AG04450 (cell line): ENCODE measurements at regions not wholly inside any gene's neighbourhood (a gene's known extent, or its start where the extent isn't known, plus 50 kb on each side); places are given as distances from the start of the nearest gene placed in this dataset.

Experiments
- CTCF ChIA-PET: fragments of 300-600, 350-600 bp; formaldehyde crosslinking; extraction: SDS; loops from one replicate; lab custom pipeline; 2022; ENCODE audit warnings: antibody characterized with exemption, inconsistent platforms; lab: Charles Lee
- POLR2A ChIA-PET: fragments of 350-600 bp; formaldehyde crosslinking; extraction: SDS; loops from one replicate; lab custom pipeline; 2021; ENCODE audit warnings: antibody characterized with exemption, inconsistent platforms; lab: Yijun Ruan, JAX
- DNase-seq: peaks from one replicate; pipeline ENCODE4 v3.0.0-alpha.2; 2011; ENCODE audit warnings: low read depth, low spot score
- H3K27ac ChIP-seq: one replicate; pipeline ENCODE4 v1.5.1; 2012; ENCODE audit warnings: low read depth, low read length, control low read depth
- H3K27me3 ChIP-seq: one replicate; pipeline ENCODE4 v1.6.0; 2012; ENCODE audit warnings: low read length; ENCODE audit not compliant: control insufficient read depth, insufficient read depth
- H3K4me3 ChIP-seq: 2 replicates; pipeline ENCODE4 v1.5.1; 2011; ENCODE audit warnings: mild to moderate bottlenecking, low read depth, low read length, control low read depth
- H3K9me3 ChIP-seq: 2 replicates; pipeline ENCODE4 v1.5.1; 2012; ENCODE audit warnings: low read length; ENCODE audit not compliant: control insufficient read depth, insufficient read depth
- CTCF ChIP-seq: IDR thresholded peaks from 2 replicates; pipeline ENCODE4 v1.5.1; 2011; ENCODE audit warnings: low read depth, low read length, control low read depth, inconsistent platforms

DNA sequence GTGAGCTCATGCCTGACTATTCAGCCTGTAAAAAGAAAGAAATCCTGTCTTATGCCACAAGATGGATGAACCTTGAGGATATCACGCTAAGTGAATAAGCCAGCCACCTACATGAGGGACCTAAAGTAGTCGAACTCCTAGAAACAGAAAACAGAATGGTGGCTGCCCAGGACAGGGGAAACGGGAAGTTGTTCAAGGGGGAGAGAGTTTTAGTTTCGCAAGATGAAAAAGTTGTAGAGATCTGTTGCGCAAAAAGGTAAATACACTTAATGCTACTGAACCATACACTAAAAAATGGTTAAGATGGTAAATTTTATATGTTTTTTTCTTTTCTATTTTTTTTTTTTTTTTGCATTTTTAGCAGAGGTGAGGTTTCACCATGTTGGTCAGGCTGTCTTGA lies 74.1 kb upstream of the RALY start:
- no peak for DNase-seq
- H3K9me3 ChIP-seq = no peaks in the 10 kb centered on the region
- ChIA-PET CTCF (no interaction called here), POLR2A (interaction anchor here (0.7 kb wide), 1 partner anchor 528 kb away, joined by 3 read pairs; no protein-coding TSS in a partner anchor)
- H3K27ac ChIP-seq = no peak overlapping the region
- H3K27me3 ChIP-seq = peaks cover 14% of the 10 kb centered on the region
- TF ChIP-seq CTCF = no peak
- H3K4me3 ChIP-seq = no peak overlapping the region

DNA sequence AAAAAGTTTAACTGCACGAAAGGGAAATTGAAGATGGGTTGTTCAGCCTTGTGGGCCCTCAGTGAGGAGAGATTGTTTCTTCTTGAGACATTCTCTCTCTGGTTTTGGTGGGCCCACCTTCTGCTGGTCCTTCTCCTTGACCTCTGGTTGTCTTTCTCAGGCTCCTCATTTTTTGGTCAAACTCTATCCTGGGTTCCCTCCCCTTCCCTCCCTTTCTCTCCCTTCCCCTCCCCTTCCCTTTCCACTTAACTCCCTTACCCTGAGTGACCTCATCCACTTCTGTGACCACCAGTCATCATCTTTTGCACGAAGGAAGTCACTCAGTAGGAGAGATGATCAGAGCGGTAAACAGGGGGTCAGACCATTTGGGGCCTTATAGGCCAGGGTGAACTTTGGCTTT lies 71.5 kb upstream of the RALY start:
- no peak overlapping the region for H3K4me3 ChIP-seq
- no peak overlapping the region for H3K27ac ChIP-seq
- TF ChIP-seq CTCF = no peak
- H3K27me3 ChIP-seq = peaks cover 20% of the 10 kb centered on the region
- ChIA-PET POLR2A (no interaction called here), CTCF (no interaction called here)
- H3K9me3 ChIP-seq = no peaks in the 10 kb centered on the region
- no peak for DNase-seq

DNA sequence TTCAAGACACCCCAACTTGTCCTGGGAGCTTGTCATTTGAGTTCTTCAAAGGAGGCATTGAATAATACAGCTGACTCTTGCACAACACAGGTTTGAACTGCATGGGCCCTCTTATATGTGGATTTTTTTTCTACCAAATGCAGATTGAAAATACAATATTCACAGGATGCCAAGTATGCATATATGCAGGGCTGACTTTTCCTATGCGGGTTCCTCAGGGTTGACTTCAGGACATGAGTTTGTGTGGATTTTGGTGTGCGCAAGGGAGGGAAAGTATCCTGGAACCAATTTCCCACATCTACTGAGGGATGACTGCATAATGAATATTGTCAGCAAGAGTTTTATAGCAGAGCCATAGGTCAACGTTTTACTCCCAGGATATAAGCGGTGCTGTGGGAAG lies 70.0 kb upstream of the RALY start:
- CTCF ChIA-PET = no interaction called here
- Histone ChIP-seq H3K9me3 (no peaks in the 10 kb centered on the region), H3K27me3 (peaks cover 27% of the 10 kb centered on the region), H3K27ac (no peak overlapping the region), H3K4me3 (no peak overlapping the region)
- no peak for TF ChIP-seq CTCF
- POLR2A ChIA-PET = no interaction called here
- no peak for DNase-seq

DNA sequence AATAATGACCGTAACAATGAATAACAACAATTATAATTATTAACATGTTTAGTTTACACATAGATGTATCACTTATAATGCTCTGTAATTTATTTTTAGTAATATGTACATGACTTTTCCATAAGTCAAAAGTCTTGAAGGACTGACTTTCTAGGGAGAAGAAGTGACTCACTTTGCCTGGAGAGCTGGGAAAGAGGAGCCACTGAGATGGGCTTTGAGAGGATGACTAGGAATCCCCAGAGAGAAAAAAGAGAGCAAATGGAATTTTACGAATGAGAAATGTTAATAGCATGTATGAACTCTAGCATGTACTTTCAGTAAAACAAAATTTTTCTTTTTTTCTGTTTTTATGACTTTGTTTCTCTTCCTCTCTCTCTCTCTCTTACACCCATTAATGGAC lies 67.8 kb upstream of the RALY start:
- CTCF ChIA-PET = no interaction called here

GRCh38 chr20:33926425-33926824 lies 67.3 kb upstream of the RALY start:
- Histone ChIP-seq H3K9me3 (no peaks in the 10 kb centered on the region), H3K27ac (no peak overlapping the region), H3K27me3 (peaks cover 38% of the 10 kb centered on the region), H3K4me3 (no peak overlapping the region)
- CTCF ChIA-PET = interaction anchor here (0.7 to 1.2 kb wide), 2 partner anchors 63 to 118 kb away, joined by 3 to 7 read pairs; no protein-coding TSS in a partner anchor
- no peak for DNase-seq
- POLR2A ChIA-PET = no interaction called here
- no peak for TF ChIP-seq CTCF

More for the DNA sequence above, 67.8 kb upstream of the RALY start:
- DNase-seq = no peak
- H3K27me3 ChIP-seq = peaks cover 38% of the 10 kb centered on the region
- H3K27ac ChIP-seq = no peak overlapping the region
- H3K4me3 ChIP-seq = no peak overlapping the region
- H3K9me3 ChIP-seq = no peaks in the 10 kb centered on the region
- TF ChIP-seq CTCF = no peak
- POLR2A ChIA-PET = no interaction called here
